Stomach (tissue), 4 donors: ENCODE measurements at regions not wholly inside any gene's neighbourhood (a gene's known extent, or its start where the extent isn't known, plus 50 kb on each side); places are given as distances from the start of the nearest gene placed in this dataset.

ENCODE experiments used
- CTCF ChIP-seq, 7 experiments: fragments of 450-650 bp in 4 of 7; fragments of 200-600 bp in 3 of 7; sonication (generic) in 3 of 7; IDR thresholded peaks; one replicate each; pipeline ENCODE4 v1.5.1; 2016 to 2019; ENCODE audit warnings: antibody characterized with exemption in 7 of 7, control low read depth in 2 of 7, mild to moderate bottlenecking in 1 of 7
- POLR2A ChIP-seq, 4 donors: fragments of 450-650 bp; IDR thresholded peaks; one replicate each; pipeline ENCODE4 v1.6.1; 2016; ENCODE audit warnings: antibody characterized with exemption in 4 of 4, control low read depth in 2 of 4, mild to moderate bottlenecking in 1 of 4, moderate library complexity in 1 of 4
- POLR2AphosphoS5 ChIP-seq, 3 donors: sonication (generic); formaldehyde crosslinking; IDR thresholded peaks; one replicate each; pipeline ENCODE4 v1.6.1; 2016; ENCODE audit warnings: antibody characterized with exemption in 3 of 3

- no peak for TF ChIP-seq CTCF (IDR thresholded peaks at IDR 0.05)
- TF ChIP-seq POLR2A (IDR thresholded peaks at IDR 0.05): no peak
- TF ChIP-seq POLR2AphosphoS5 (IDR thresholded peaks at IDR 0.05): no peak
These were observed 205.9 kb downstream of the SEC23IP start for GRCh38 chr10:120098232-120098930.
